Neural cell (in vitro differentiated cells): ENCODE measurements at regions not wholly inside any gene's neighbourhood (a gene's known extent, or its start where the extent isn't known, plus 50 kb on each side); places are given as distances from the start of the nearest gene placed in this dataset.

Experiments used
- H2AFZ ChIP-seq: fragments of 200-600, 300-800 bp; sonication (generic), shearing (Covaris generic); 2 replicates; pipeline ENCODE4 v1.6.0; 2014; ENCODE audit warnings: low read depth, mild to moderate bottlenecking, antibody characterized with exemption, low read length, moderate library complexity
- H3F3A ChIP-seq: fragments of 200-600 bp; shearing (Covaris generic); 2 replicates; pipeline ENCODE4 v1.6.1; 2016; ENCODE audit warnings: mild to moderate bottlenecking, moderate library complexity, mixed read lengths, antibody characterized with exemption, low read length; ENCODE audit not compliant: insufficient read depth, poor library complexity, severe bottlenecking
- H3K27ac ChIP-seq: fragments of 200-600, 300-800 bp; sonication (generic), shearing (Covaris generic); 2 replicates; pipeline ENCODE4 v1.5.1; 2014; ENCODE audit warnings: mild to moderate bottlenecking, low read length, moderate library complexity
- H3K27me3 ChIP-seq: fragments of 300-800, 200-600 bp; sonication (generic), shearing (Covaris generic); 2 replicates; pipeline ENCODE4 v1.6.0; 2014; ENCODE audit warnings: mild to moderate bottlenecking, low read depth, low read length, moderate library complexity; ENCODE audit not compliant: insufficient read depth
- H3K36me3 ChIP-seq: fragments of 300-800, 200-600 bp; sonication (generic), shearing (Covaris generic); 2 replicates; pipeline ENCODE4 v1.5.1; 2014; ENCODE audit warnings: mild to moderate bottlenecking, antibody characterized with exemption, low read length, moderate library complexity; ENCODE audit not compliant: insufficient read depth
- H3K4me2 ChIP-seq: fragments of 300-800, 200-600 bp; sonication (generic), shearing (Covaris generic); 2 replicates; pipeline ENCODE4 v1.6.0; 2014; ENCODE audit warnings: mild to moderate bottlenecking, low read length
- H3K4me3 ChIP-seq: fragments of 300-800, 200-600 bp; sonication (generic), shearing (Covaris generic); 2 replicates; pipeline ENCODE4 v1.5.1; 2014; ENCODE audit warnings: mild to moderate bottlenecking, low read length, moderate library complexity
- H3K79me2 ChIP-seq: fragments of 200-600 bp; shearing (Covaris generic); replicated peaks from 2 replicates; pipeline ENCODE4 v1.6.0; 2014; ENCODE audit warnings: mild to moderate bottlenecking, low read length, moderate library complexity; ENCODE audit not compliant: insufficient read depth
- H3K9ac ChIP-seq: fragments of 300-800, 200-600 bp; sonication (generic), shearing (Covaris generic); 2 replicates; pipeline ENCODE4 v1.6.1; 2016; ENCODE audit warnings: mild to moderate bottlenecking, low read length, mixed read lengths
- H3K9me2 ChIP-seq: fragments of 200-600 bp; shearing (Covaris generic); 2 replicates; pipeline ENCODE4 v1.6.1; 2016; ENCODE audit warnings: mild to moderate bottlenecking, low read length, mixed read lengths; ENCODE audit not compliant: insufficient read depth
- H3K9me3 ChIP-seq: fragments of 200-600, 300-800 bp; sonication (generic), shearing (Covaris generic); 2 replicates; pipeline ENCODE4 v1.6.1; 2016; ENCODE audit warnings: mild to moderate bottlenecking, mixed run types, low read length, moderate library complexity, mixed read lengths
- H4K20me1 ChIP-seq: fragments of 200-600 bp; shearing (Covaris generic); 2 replicates; pipeline ENCODE4 v1.6.1; 2016; ENCODE audit warnings: mild to moderate bottlenecking, mixed run types; ENCODE audit not compliant: insufficient read depth
- CTCF ChIP-seq: fragments of 450-650 bp; IDR thresholded peaks from 2 replicates; pipeline ENCODE4 v1.5.1; 2014; ENCODE audit warnings: antibody characterized with exemption, mild to moderate bottlenecking, moderate library complexity; ENCODE audit not compliant: poor library complexity, severe bottlenecking
- EP300 ChIP-seq: fragments of 450-650 bp; conservative IDR thresholded peaks from 2 replicates; pipeline ENCODE4 v1.6.1; 2014; ENCODE audit warnings: antibody characterized with exemption, mild to moderate bottlenecking, moderate library complexity; ENCODE audit not compliant: poor library complexity, severe bottlenecking
- EZH2 ChIP-seq: fragments of 200-600, 300-800 bp; shearing (Covaris generic), sonication (generic); IDR thresholded peaks from 2 replicates; pipeline ENCODE4 v1.6.1; 2014; ENCODE audit warnings: antibody characterized with exemption, low read length, borderline replicate concordance, mild to moderate bottlenecking; ENCODE audit not compliant: insufficient read depth, poor library complexity, severe bottlenecking
- MXI1 ChIP-seq: fragments of 450-650 bp; conservative IDR thresholded peaks from 2 replicates; pipeline ENCODE4 v1.6.1; 2014; ENCODE audit warnings: antibody characterized with exemption, mild to moderate bottlenecking; ENCODE audit not compliant: poor library complexity, severe bottlenecking
- POLR2AphosphoS5 ChIP-seq: IDR thresholded peaks from 2 replicates; pipeline ENCODE4 v1.6.1; 2012
- RAD21 ChIP-seq: fragments of 450-650 bp; conservative IDR thresholded peaks from 2 replicates; pipeline ENCODE4 v1.6.1; 2014; ENCODE audit warnings: antibody characterized with exemption, mild to moderate bottlenecking, moderate library complexity
- REST ChIP-seq: IDR thresholded peaks from 2 replicates; pipeline ENCODE4 v1.6.1; 2012; ENCODE audit warnings: borderline replicate concordance
- SMC3 ChIP-seq: fragments of 450-650 bp; conservative IDR thresholded peaks from 2 replicates; pipeline ENCODE4 v1.6.1; 2014; ENCODE audit warnings: antibody characterized with exemption, mild to moderate bottlenecking, moderate library complexity; ENCODE audit not compliant: poor library complexity
- TAF1 ChIP-seq: IDR thresholded peaks from 2 replicates; pipeline ENCODE4 v1.6.1; 2012; ENCODE audit warnings: low read depth

- Histone ChIP-seq H3K27ac (no peak overlapping the region), H3K4me3 (no peak overlapping the region), H3K79me2 (no peaks in the 10 kb centered on the region), H3K36me3 (no peaks in the 10 kb centered on the region), H4K20me1 (no peaks in the 10 kb centered on the region), H3K4me2 (no peak overlapping the region), H2AFZ (no peak overlapping the region), H3K9me2 (no peaks in the 10 kb centered on the region), H3K27me3 (no peaks in the 10 kb centered on the region), H3K9me3 (no peaks in the 10 kb centered on the region), H3K9ac (no peak overlapping the region), H3F3A (no peaks in the 10 kb centered on the region)
- TF ChIP-seq TAF1: no peak
- no peak for TF ChIP-seq RAD21
- TF ChIP-seq EP300: no peak
- no peak for TF ChIP-seq SMC3
- no peak for TF ChIP-seq REST
- TF ChIP-seq CTCF: no peak
- TF ChIP-seq EZH2: no peak
- no peak for TF ChIP-seq MXI1
- TF ChIP-seq POLR2AphosphoS5: no peak
Observed at GRCh38 chr5:23303836-23304235, 203.6 kb upstream of the PRDM9 start.

- no peaks in the 10 kb centered on the region for H3F3A ChIP-seq
- H3K27ac ChIP-seq: no peak overlapping the region
- no peaks in the 10 kb centered on the region for H3K9me3 ChIP-seq
- H3K9me2 ChIP-seq: no peaks in the 10 kb centered on the region
- H2AFZ ChIP-seq: no peak overlapping the region
- no peak overlapping the region for H3K4me3 ChIP-seq
- no peaks in the 10 kb centered on the region for H3K36me3 ChIP-seq
- TF ChIP-seq EP300 (no peak), SMC3 (peak; percentile 16), CTCF (peak; percentile 18), RAD21 (no peak)
- H3K27me3 ChIP-seq: no peaks in the 10 kb centered on the region
- H3K9ac ChIP-seq: no peak overlapping the region
- no peaks in the 10 kb centered on the region for H4K20me1 ChIP-seq
- H3K79me2 ChIP-seq: no peaks in the 10 kb centered on the region
- no peak overlapping the region for H3K4me2 ChIP-seq
Observed at GRCh38 chr5:23303435-23303834, 204.0 kb upstream of the PRDM9 start.
